ENCODE measurements at regions not wholly inside any gene's neighbourhood (a gene's known extent, or its start where the extent isn't known, plus 50 kb on each side); places are given as distances from the start of the nearest gene placed in this dataset.

DNA sequence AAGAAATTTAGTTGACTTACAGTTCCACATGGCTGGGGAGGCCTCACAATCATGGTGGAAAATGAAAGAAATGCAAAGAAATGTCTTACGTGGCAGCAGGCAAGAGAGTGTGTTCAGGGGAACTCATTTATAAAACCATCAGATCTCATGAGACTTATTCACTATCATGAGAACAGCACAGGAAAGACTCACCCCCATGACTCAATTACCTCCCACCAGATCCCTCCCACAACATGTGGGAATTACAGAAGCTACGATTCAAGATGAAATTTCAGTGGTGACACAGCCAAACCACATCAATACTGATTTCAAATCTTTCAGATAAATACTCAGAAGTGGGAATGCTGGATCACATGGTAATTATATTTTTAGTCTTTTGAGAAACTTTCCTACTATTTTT, 1357.9 kb downstream of the SLITRK5 start:
- DNase-seq (ENCODE audit: extremely low read depth in 1 of 4, low spot score in 3 of 4), result no peak
- ChIA-PET POLR2A (no interaction called here), CTCF (ENCODE audit: low intra/inter-chr PET ratio) (no interaction called here)
- Histone ChIP-seq H2AFZ (ENCODE audit: low read depth, low read length) (no peak overlapping the region), H4K20me1 (replicated peaks; ENCODE audit: control insufficient read depth, insufficient read depth, low read length) (no peaks in the 10 kb centered on the region), H3K9me1 (ENCODE audit: control insufficient read depth, insufficient read depth, low read length) (no peaks in the 10 kb centered on the region), H3K27me3 (ENCODE audit: control insufficient read depth in 2 of 2, insufficient read depth in 2 of 2, low read length in 2 of 2) (no peaks in the 10 kb centered on the region), H3K9ac (ENCODE audit: insufficient read depth in 1 of 2, low read depth in 2 of 2, low read length in 2 of 2) (no peak overlapping the region), H3K4me2 (ENCODE audit: insufficient read depth, low read length) (no peak overlapping the region), H3K4me1 (replicated peaks in 1 of 2; ENCODE audit: control insufficient read depth in 2 of 2, insufficient read depth in 2 of 2, low read length in 2 of 2) (no peaks in the 10 kb centered on the region), H3K79me2 (ENCODE audit: control insufficient read depth, insufficient read depth, low read length) (no peaks in the 10 kb centered on the region), H3K4me3 (no peak overlapping the region), H3K27ac (ENCODE audit: extremely low read depth, low read depth, low read length) (no peak overlapping the region), H3K36me3 (ENCODE audit: control insufficient read depth, insufficient read depth, low read length) (no peaks in the 10 kb centered on the region), H3K9me3 (replicated peaks; ENCODE audit: control insufficient read depth, insufficient read depth, low read depth, low read length) (no peaks in the 10 kb centered on the region)
- in situ Hi-C loops (cut with MboI), result no loop called here
- TF ChIP-seq FOXK2 (conservative IDR thresholded peaks at IDR 0.05 in 1 of 2, IDR thresholded peaks at IDR 0.05 in 1 of 2; ENCODE audit: low read depth in 2 of 2), result no peak
- TF ChIP-seq FOXJ2 (tag; IDR thresholded peaks at IDR 0.05), result no peak
- no peak for TF ChIP-seq ARID2 (IDR thresholded peaks at IDR 0.05)
- no peak for TF ChIP-seq MAZ (CRISPR knock-in tag; conservative IDR thresholded peaks at IDR 0.05 in 1 of 2, IDR thresholded peaks at IDR 0.05 in 1 of 2)
- TF ChIP-seq, protein P1, sequence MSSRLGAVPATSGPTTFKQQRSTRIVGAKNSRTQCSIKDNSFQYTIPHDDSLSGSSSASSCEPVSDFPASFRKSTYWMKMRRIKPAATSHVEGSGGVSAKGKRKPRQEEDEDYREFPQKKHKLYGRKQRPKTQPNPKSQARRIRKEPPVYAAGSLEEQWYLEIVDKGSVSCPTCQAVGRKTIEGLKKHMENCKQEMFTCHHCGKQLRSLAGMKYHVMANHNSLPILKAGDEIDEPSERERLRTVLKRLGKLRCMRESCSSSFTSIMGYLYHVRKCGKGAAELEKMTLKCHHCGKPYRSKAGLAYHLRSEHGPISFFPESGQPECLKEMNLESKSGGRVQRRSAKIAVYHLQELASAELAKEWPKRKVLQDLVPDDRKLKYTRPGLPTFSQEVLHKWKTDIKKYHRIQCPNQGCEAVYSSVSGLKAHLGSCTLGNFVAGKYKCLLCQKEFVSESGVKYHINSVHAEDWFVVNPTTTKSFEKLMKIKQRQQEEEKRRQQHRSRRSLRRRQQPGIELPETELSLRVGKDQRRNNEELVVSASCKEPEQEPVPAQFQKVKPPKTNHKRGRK (tag; IDR thresholded peaks at IDR 0.05), result no peak
- WGBS (ENCODE audit: insufficient coverage, low coverage, missing lambda C conversion rate), result 7% methylated on average over 2 of the region's 2 CpGs
- no peak for ATAC-seq
- BruUV-seq (replicated peaks), result no TSS peak
- intact Hi-C loops (cut with micrococcal nuclease), result no loop called here
- no peak for FAIRE-seq

DNA sequence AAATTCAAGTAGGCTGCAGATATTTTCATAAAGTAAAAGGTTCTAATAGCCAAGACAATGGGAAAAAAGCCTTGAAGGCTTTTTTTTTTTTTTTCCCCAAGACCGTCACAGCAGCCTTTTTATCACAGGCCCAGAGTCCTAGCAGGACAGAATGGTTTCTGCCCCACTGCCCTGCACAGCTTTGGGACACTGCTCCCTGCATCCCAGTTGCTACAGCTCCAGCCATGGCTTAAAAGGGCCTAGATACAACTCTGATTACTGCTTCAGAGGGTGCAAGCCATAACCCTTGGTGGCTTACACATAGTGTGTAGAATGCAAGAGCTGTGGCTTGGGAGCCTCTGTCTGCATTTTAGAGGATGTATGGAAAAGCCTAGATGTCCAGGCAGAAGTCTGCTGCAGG, 1362.8 kb downstream of the SLITRK5 start:
- WGBS (ENCODE audit: insufficient coverage, low coverage, missing lambda C conversion rate), result 17% methylated on average over 1 of the region's 1 CpG
- no peak overlapping the region for H3K9ac ChIP-seq (ENCODE audit: insufficient read depth in 1 of 2, low read depth in 2 of 2, low read length in 2 of 2)
- ATAC-seq, result no peak
- ChIA-PET POLR2A (no interaction called here), CTCF (ENCODE audit: low intra/inter-chr PET ratio) (no interaction called here)
- H3K27me3 ChIP-seq (ENCODE audit: control insufficient read depth in 2 of 2, insufficient read depth in 2 of 2, low read length in 2 of 2), result no peaks in the 10 kb centered on the region
- no peak overlapping the region for H2AFZ ChIP-seq (ENCODE audit: low read depth, low read length)
- H4K20me1 ChIP-seq (replicated peaks; ENCODE audit: control insufficient read depth, insufficient read depth, low read length), result no peaks in the 10 kb centered on the region
- no peaks in the 10 kb centered on the region for H3K36me3 ChIP-seq (ENCODE audit: control insufficient read depth, insufficient read depth, low read length)
- H3K9me1 ChIP-seq (ENCODE audit: control insufficient read depth, insufficient read depth, low read length), result no peaks in the 10 kb centered on the region
- intact Hi-C loops (cut with micrococcal nuclease) (no loop called here), in situ Hi-C loops (cut with MboI) (no loop called here)
- FAIRE-seq, result no peak
- no peaks in the 10 kb centered on the region for H3K79me2 ChIP-seq (ENCODE audit: control insufficient read depth, insufficient read depth, low read length)
- no peak overlapping the region for H3K27ac ChIP-seq (ENCODE audit: extremely low read depth, low read depth, low read length)
- BruUV-seq (replicated peaks), result no TSS peak
- TF ChIP-seq ZNF75A (CRISPR knock-in tag; IDR thresholded peaks at IDR 0.05) (no peak), PCBP1 (IDR thresholded peaks at IDR 0.05; ENCODE audit: low read depth, low read length, poor library complexity, severe bottlenecking) (no peak), ETS2 (tag; IDR thresholded peaks at IDR 0.05; ENCODE audit: borderline replicate concordance, poor library complexity, severe bottlenecking) (no peak), MAFG (tag; conservative IDR thresholded peaks at IDR 0.05) (no peak)
- TF ChIP-seq, protein P2, sequence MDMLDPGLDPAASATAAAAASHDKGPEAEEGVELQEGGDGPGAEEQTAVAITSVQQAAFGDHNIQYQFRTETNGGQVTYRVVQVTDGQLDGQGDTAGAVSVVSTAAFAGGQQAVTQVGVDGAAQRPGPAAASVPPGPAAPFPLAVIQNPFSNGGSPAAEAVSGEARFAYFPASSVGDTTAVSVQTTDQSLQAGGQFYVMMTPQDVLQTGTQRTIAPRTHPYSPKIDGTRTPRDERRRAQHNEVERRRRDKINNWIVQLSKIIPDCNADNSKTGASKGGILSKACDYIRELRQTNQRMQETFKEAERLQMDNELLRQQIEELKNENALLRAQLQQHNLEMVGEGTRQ (CRISPR knock-in tag; IDR thresholded peaks at IDR 0.05), result no peak
- no peaks in the 10 kb centered on the region for H3K9me3 ChIP-seq (replicated peaks; ENCODE audit: control insufficient read depth, insufficient read depth, low read depth, low read length)
- H3K4me2 ChIP-seq (ENCODE audit: insufficient read depth, low read length), result no peak overlapping the region
- no peaks in the 10 kb centered on the region for H3K4me1 ChIP-seq (replicated peaks in 1 of 2; ENCODE audit: control insufficient read depth in 2 of 2, insufficient read depth in 2 of 2, low read length in 2 of 2)
- H3K4me3 ChIP-seq, result no peak overlapping the region
- no peak for DNase-seq (ENCODE audit: extremely low read depth in 1 of 4, low spot score in 3 of 4)

Measured in K562 (cell line).